ENCODE measurements at regions not wholly inside any gene's neighbourhood (a gene's known extent, or its start where the extent isn't known, plus 50 kb on each side); places are given as distances from the start of the nearest gene placed in this dataset.
"Not testable (repeated sequence)": the region's sequence is repeated elsewhere in the genome, so short reads cannot be mapped to it uniquely, and the experiment has no call there.

DNA sequence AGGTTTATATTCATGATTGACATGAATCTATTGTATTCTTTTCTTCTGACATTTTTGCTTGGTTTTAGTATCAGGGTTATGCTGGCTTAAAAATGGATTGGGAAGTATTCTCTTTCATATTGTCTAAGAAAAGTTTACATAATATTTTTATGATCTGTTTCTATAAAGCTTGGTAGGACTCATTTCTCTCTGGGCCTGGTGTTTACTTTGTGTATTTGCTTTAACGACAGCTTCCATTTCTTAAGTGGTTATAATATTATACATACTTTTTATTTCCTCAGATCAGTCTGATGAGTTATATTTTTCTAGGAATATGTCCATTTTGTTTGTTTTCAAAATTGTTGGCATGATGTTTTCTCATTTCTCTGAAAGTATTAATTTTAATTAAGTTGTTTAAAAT lies 117.9 kb upstream of the IL12A start:
- no peak for DNase-seq (ENCODE audit: low read depth)

DNA sequence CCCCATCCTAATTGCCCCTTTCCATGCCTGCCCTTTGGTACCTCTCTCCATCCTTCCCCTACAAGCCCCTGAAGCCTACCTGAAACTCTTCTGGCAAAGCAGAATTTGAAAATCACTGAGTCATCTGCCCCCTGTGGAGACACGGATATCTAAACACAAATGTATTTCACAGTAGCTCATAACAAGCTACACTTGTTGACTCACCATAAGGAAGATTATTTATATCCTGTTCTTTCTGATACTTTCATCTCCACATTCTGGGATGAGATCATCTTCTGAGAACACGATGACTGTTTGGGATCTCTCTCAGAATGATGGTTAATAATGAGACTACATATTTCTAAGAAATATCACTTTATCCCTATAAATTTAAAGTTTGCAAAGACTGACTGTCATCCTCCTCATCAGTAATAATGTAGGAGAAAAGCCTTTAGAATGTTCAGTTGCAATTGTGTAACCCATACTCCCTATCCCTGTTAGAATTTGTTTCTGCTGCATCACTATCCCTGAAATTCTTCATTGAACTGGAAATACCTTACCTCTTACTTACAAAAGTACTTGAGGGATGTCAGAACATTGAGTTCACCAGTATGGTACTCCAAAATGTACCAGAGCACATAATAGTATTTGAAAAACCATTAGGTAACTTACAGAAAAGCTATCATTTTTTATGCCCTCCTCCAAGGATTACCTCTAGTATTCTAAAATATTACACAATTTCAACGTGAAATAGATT lies 116.1 kb upstream of the IL12A start:
- DNase-seq (ENCODE audit: low read depth) = peak; percentile 77

DNA sequence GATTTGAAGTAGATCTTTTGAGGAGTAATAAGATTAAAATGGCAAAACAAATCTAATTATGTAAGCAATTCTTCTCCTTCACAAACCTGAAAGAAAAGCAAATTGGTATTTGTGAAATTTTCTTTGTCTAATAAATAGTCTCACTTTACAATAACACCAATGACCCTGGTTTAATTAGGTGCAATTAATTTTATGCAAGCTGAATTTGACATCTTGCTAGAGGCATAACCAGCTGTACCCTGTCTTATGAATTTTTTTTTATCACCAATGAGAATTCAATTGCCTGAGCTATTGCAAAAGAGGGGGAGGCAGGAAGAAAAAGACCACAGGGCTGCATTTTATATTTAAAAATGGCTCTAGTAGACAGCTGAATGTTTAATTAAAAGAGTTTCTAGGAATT lies 113.5 kb upstream of the IL12A start:
- DNase-seq (ENCODE audit: low read depth) = no peak

DNA sequence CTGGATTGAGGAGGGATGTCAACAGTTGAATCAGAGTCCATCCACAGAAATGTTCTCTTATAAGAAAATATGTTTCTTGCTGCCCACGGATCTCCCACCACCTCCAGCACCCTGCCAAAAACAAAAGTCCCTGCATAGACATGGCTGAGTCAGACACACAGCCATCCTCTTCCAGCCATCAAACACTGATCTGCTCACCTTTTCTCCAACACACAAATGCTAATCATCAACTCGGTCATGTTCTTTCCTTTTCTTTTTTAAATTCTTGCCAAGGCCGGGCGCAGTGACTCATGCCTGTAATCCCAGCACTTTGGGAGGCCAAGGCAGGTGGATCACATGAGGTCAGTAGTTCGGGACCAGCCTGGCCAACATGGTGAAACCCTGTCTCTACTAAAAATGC lies 110.7 kb upstream of the IL12A start:
- no peak for DNase-seq (ENCODE audit: low read depth)

DNA sequence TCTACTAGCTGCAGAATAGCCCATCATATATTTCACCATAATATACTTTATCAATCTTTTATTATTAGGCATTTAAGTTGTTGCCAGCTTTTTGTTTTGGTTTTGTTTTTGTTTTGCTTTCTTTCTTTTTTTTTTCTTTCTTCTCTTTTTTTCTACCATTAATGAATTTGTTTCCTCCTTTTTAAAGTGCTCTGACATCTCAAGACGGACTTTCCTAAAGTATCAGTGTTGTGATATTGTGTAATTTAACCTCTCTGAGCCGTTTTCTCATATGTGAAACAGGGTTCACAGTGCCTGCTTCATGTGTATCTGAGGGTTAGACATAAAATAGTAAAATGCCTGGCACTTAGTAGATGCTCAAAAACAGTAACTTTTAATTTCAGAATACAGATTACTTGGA lies 109.5 kb upstream of the IL12A start:
- no peak for DNase-seq (ENCODE audit: low read depth)

DNA sequence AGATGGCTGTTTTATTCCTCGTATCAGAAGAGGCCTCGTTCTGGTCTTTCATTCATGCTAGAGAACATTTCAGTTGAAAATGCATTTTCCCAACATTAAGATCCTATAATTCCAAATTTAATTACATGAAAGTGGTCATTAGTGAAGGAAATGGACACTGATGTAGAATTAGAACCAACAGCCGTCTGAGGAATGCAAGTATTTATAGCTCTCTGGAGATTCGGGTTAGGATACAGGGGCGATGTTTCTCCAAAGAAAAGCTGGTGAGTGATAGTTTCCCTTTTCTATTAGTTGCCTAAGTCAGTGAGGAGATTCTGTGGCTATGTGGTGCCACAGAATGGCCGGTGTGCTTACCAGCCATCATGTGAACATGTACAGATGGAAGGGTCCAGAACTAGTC lies 109.0 kb upstream of the IL12A start:
- no peak for DNase-seq (ENCODE audit: low read depth)

DNA sequence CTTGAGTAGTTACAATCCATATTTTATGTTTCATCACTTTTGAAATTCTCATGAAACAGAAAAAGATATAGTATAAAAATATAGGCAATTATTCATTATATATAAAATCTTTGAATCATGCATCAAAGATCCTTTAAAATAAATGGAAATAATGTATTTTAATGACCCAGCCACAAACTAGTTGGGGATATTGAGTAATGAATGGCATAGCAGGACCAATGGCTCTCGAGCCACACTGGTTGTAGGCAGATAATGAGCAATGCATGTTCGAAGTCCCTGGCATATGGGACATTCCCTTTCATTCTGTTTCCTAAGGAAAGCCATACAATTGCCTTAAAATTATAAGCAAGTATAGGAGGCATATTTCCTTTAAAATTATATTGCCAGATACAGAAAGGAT lies 107.4 kb upstream of the IL12A start:
- DNase-seq (ENCODE audit: low read depth) = no peak

DNA sequence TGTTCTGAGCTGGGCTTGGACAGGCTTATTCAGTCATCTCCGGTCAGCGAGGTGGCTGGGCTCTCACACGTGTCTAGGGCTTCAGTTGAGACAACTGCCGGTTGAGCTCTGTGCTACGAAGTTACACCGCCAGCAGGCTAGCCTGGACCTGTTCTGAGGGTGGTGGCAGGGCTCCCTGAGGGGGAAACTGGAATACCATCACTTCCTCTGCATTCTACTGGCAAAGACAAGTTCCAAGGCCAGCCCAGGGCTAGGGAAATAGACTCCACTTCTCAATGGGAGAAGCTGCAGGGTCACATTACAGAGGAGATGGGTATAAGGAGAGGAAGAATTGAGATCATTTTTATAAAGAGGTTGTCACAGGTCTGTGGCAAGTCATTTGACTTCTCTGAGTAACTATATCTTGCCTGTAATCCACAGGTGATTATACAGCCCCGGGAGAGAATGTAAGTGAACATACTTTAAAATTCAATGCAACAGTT lies 106.8 kb upstream of the IL12A start:
- DNase-seq (ENCODE audit: low read depth) = no peak

DNA sequence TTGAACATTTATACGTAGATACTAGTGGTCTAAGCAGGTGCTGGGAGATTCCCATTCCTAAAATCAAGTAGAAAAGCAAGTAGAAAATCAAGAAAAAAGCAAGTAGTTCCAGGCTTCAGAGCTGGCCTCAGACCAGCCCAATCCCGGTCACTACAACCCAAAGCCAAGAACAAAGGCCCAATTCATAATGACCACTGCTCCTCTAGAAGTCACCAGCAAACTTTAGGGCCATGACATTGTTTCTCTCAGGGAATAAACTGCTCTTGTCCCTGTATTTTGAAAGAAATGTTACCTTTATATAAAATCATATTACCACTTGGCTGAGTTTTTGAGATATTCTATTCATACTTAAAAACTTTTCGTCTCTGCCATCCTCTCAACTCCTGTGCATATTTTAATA lies 106.3 kb upstream of the IL12A start:
- no peak for DNase-seq (ENCODE audit: low read depth)

DNA sequence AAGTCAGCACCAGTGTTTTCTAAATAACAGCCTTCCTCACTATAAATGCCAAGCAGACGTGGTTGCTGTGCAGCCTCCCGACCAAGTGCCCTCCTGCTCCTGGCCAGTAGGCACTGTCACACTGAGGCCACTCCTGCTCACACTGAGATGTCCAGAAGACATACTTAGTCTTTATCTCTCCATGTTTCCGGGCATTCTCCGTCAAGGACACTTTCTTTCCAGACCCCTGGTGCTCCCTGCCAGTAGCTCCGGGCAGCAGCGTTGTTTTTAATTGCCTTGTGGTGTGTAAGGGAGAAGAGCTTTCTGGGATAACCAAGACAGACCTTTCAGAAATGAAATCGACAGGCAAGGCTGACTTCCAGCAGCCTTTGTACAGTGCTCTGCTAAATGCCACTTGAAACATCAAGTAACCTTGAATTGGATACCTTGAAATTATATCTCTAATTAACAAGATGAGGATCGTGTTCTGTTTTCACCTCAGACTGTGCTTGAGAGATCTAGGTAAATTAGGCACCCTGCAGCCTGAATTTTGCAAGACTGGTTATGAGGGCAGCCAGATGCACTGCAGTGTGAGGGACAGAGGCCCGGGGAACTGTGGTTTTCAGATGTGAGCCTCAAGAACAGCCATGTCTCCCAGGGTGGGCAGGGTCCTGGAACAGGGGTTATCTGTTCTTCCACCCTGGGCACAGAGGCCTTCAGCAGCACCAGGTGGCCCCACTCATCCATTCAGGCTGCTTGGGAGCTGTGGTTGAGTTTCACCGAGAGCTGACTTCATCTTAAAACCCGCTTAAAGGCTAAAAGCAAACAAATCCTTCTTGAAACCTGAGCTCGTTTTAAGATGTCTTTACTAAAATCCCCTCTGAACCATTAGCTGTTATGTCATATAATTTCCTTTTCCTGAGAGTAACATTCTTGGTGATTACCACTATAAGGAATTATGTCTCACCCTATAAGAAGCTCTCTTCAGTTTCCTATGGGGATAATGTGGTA lies 105.5 kb upstream of the IL12A start:
- DNase-seq (ENCODE audit: low read depth) = no peak

DNA sequence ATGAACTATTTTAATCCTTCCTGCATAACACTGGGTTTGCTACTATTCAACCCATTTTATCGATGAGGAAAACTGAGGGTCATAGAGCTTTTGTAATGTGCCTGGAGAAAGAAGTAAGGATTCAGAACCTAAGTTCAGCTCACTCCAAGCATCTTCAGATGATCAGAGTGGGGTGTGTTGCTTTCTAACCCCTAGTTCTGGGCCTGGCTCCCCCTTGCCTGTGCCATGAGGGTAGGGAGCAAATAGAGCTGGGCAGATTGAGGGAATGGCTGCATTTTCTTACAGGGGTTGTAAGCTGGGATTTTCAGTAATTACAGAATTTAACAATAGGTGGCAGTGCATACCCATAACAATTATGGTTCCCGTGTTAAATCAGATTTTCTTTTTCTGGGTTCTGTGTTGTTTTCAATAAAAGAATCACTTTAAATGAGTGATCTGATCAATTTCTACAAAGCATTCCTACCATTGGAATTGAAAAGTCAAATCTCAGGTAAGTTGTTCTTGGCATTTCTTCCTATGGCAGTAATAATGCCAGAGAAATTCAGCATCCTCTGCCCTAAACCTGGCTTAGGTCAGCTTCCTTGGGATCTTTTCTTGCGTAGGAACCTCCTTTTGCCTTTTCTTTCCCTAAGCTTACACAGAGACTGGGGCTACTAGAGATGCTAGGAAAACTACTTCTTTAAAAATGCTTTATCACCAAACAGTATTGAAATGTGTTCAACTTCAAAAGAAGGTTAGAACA lies 103.8 kb upstream of the IL12A start:
- no peak for DNase-seq (ENCODE audit: low read depth)

DNA sequence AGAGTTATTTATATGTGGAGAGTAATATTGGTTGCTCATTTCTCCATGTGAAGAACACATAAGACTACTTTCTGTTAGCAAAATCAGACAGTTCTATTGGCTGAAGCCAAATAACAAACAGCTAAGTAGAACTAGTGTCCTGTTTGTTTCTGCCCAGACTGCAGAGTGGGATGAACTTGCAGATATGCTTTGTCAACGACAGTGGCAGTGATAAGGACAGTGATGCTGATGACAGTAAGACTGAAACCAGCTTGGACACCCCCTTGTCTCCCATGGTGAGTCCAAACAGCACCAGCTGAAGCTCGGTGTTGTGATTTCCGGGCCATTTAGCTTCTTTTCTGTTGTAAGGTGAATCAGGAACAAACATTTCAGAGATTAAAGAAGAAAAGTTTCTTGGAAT lies 102.6 kb upstream of the IL12A start:
- no peak for DNase-seq (ENCODE audit: low read depth)

DNA sequence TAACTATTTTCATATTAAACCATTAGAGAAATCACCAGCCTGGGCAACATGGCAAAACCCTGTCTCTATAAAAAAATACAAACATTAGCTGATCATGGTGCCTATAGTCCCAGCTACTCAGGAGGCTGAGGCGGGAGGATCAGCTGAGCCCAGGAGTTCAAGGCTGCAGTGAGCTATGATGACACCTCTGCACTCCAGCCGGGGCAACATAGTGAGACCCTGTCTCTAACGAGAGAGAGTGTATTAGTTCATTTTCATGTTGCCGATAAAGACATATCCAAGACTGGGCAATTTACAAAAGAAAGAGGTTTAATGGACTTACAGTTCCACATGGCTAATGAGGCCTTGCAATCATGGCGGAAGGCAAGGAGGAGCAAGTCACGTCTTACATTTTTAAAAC lies 102.1 kb upstream of the IL12A start:
- DNase-seq (ENCODE audit: low read depth) = not testable (repeated sequence)

DNA sequence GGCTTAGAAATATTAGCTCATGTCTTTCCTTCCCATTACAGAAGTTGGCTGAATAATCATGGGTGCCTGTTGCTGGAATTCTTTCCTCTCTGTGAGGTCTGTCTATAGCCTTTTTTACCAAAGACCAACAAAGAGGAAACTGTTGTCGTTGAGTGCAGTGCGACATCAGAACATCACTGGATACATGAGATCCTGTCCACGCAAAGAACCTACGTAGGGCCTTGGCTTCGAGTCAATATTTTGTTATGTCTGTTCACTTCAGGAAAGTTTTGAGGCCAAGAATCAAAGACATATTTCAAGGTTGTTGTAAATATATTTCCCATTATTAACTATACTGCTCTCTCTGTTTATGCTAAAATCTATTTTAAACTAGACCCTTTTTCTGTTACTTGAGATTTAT lies 101.5 kb upstream of the IL12A start:
- DNase-seq (ENCODE audit: low read depth) = no peak

DNA sequence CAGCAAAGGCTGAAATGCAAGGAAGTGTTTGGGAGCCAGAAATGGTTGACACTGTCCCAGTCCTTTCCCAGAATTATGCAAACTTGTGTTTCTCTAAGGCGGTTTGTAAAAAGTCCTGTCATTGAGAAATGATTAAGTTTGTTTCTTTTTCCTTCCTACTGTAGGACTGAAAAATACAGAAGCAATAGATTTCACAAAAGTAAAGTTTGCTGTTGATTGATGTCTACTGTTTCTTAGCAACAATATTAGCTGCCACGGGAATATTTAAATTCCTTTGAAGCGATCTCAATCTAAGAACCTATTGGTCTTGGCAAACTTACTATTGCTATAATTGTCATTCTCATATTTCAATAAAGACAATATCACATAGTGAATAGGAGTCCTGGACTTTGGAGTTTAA lies 100.7 kb upstream of the IL12A start:
- DNase-seq (ENCODE audit: low read depth) = no peak

DNA sequence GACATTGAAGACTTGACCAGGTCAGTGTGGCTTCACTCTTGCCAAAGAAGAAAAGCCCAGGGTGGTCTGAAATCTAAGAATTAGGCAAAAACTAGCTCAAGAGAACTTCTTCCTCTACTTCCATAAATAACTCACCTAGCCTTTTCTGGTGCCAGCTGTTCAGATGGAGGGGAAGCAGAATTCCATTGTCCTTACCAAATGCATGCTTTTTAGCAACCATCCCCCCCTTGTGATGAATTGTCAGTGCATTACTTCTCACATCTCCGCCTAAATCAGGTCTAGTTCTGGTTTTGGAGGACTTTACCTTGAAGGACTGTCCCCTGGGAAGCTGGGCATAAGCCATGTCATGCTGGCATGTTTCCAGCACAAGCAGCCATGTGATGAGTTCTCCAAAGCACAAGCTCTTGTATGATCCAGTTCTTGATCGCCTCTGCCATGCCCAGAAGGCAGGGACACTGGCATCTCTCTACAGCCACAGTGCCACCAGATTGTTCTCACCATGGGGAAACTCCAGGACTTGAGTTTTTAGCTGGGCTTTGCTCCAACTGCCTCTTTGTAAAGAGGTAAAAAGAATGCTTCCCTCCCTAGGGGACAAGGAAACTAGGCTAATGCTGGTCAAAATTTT lies 96.4 kb upstream of the IL12A start:
- no peak for DNase-seq (ENCODE audit: low read depth)

DNA sequence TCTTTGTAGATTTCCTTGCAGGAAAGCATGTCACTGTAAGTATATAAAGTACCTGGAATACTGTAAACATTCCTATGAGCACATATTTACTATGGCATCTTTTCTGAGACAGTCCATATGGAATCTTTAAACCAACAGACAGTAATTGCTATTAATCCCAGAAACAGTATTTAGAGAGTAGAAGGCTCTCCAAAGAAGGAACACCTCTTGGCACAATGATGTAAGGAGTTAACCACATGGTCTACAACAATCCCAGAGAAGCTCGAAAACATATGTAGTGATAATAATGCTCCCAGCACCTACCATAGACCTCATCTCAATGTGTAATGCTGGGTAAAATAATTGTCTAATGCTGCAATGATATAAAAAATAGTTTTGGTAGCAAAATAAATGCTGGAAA lies 95.8 kb upstream of the IL12A start:
- DNase-seq (ENCODE audit: low read depth) = no peak

DNA sequence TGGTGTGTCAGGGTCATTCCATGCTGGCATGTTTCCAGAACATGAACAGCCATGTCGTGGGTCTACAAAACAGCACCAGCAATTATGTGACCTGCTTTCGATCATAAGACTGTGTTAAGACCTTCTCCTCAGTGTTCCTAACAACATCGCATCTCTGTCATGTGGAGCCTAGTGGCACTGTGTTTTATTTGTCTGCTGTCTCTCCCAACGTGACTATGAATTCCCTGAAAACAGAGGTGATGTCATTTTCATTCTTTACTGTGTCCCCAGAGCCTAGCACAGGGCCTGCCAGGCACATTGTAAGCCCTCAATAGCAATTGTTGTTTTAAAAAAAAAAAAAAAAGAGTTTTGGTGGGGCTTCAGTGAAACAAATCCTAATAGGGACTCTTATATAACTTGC lies 94.2 kb upstream of the IL12A start:
- DNase-seq (ENCODE audit: low read depth) = no peak

DNA sequence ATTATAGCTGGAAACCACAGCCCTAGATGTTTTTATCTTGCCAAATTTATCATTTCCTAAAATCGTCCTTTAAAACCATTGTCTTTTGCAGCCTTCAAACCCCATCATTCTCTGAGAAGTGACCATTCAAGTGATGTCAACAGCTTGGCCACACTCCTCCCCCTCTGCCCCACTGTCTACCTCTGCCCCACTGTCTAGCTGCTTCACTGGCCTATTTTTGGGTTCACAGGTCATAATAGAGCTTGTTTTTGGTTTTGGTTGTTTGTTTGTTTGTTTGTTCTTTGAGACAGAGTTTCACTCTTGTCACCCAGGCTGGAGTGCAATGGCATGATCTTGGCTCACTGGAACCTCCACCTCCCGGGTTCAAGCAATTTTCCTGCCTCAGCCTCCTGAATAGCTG lies 93.2 kb upstream of the IL12A start:
- DNase-seq (ENCODE audit: low read depth) = no peak

DNA sequence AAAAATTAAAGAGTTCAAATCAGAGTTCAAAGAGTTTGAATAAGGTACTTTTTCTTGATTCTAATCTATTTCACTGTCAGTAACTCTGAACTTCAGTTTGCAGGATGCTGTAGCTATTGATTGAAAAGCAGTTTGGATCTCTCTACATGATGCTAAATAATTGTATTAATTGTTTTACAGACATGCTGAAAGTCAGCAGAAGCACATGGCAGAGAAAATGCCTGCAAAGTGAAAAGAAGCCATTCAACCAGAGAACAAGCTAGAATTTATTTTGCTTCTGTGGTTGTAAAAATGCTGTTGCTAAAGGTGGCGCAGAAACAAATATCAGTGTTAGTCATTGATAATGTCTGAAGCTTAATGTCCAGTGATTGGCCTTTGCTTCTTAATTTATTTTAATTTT lies 92.1 kb upstream of the IL12A start:
- DNase-seq (ENCODE audit: low read depth) = no peak

DNA sequence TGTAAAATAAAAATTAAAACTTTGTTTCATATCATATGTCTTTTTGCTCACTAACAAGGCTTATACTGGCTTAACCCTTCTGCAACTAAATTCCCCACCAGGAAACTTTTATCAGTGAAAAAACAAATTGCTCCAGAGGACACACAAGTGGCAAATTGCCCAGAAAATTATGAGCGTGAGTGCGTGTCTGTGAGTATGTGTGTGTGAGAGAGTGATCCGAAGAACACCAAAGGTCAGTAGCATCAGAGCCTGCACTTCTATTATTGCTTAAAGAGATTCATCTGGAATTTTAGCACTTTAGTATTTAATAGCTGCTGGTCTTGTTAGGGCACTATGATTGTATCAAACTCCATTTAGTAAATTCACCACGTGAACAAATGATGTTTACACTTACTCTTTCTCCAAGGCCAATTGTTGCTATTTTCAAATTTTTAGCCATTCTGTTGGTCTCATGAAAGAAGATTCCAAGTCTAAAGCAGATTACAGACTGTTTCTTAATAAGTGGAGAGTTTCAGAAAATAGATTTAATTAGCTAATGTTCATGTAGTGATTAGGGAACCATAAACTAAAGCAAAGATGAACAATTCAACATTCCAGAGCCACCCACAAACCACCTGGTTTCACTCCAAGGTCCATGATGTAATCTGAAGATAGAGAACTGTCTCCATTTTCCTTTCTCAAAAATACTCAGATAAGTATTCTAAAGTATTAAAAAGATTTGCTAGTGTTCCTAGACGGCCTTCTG lies 91.1 kb upstream of the IL12A start:
- DNase-seq (ENCODE audit: low read depth) = peak; percentile 38

All from GM04504 (cell line).